ENCODE measurements at regions not wholly inside any gene's neighbourhood (a gene's known extent, or its start where the extent isn't known, plus 50 kb on each side); places are given as distances from the start of the nearest gene placed in this dataset.

DNA sequence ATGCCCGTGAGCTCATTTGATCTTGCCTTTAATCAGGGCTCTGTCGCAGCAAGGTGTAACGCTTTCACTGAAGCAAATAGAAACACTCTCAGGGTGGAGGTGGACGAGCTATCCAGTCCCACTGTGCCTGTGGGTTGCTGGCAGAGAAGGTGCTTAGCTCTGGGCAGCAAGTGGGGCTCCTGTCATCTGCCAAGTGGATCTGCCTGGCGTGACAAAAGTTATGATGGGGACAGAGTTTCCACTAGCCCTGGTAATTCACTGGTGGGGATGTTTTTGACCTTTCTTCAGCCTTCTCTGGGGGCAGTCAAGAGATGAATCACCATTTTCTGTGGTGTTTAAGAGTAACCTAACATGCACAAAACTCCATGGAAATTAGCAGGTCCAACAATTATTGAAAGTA is 71.3 kb upstream of the EDEM3 start:
- Histone ChIP-seq H3K4me3 (ENCODE audit: low read depth, low read length, poor library complexity, severe bottlenecking) (no peak overlapping the region), H3K27ac (ENCODE audit: low read depth, low read length, poor library complexity, severe bottlenecking) (no peak overlapping the region), H3K36me3 (ENCODE audit: insufficient read depth, low read length, poor library complexity, severe bottlenecking) (peaks cover 18% of the 10 kb centered on the region), H3K27me3 (replicated peaks; ENCODE audit: insufficient read depth, low read depth, low read length, poor library complexity) (no peaks in the 10 kb centered on the region), H3K9me3 (ENCODE audit: low read depth, low read length, poor library complexity, severe bottlenecking) (no peaks in the 10 kb centered on the region), H3K4me1 (ENCODE audit: insufficient read depth, low read length, poor library complexity, severe bottlenecking) (peaks cover 12% of the 10 kb centered on the region)
- intact Hi-C loops (cut with micrococcal nuclease; ENCODE audit: unreplicated experiment) = no loop called here
- ChIA-PET POLR2A (ENCODE audit: low non-redundant PET) (no interaction called here), CTCF (no interaction called here)
- TF ChIP-seq, protein P1, sequence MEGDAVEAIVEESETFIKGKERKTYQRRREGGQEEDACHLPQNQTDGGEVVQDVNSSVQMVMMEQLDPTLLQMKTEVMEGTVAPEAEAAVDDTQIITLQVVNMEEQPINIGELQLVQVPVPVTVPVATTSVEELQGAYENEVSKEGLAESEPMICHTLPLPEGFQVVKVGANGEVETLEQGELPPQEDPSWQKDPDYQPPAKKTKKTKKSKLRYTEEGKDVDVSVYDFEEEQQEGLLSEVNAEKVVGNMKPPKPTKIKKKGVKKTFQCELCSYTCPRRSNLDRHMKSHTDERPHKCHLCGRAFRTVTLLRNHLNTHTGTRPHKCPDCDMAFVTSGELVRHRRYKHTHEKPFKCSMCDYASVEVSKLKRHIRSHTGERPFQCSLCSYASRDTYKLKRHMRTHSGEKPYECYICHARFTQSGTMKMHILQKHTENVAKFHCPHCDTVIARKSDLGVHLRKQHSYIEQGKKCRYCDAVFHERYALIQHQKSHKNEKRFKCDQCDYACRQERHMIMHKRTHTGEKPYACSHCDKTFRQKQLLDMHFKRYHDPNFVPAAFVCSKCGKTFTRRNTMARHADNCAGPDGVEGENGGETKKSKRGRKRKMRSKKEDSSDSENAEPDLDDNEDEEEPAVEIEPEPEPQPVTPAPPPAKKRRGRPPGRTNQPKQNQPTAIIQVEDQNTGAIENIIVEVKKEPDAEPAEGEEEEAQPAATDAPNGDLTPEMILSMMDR (conservative IDR thresholded peaks at IDR 0.05; ENCODE audit: low read depth, low read length) = no peak
- TF ChIP-seq EZH2 (IDR thresholded peaks at IDR 0.05; ENCODE audit: borderline replicate concordance, low read depth, low read length, poor library complexity, severe bottlenecking) = no peak
- no peak for DNase-seq (ENCODE audit: low spot score)
- BruUV-seq (replicated peaks) = no TSS peak

DNA sequence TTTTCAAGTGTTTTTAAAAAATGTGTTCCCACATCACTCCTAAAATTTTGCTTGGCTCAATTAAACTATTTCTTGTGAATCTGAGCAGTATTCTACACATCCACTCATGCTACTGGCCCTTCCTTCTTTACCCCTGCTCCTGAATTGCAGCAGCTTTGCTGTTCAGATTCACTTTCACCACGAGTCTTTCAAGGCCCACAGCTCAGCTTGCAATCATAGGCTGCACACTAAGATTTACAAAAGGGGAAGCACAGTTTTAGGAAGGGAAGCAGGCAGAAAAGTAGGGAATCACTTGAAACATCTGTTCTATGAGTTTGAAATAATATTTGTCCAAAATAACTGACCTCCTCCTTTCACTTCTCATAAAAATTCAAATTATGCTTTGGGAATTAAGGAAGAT is 70.9 kb upstream of the EDEM3 start:
- ChIA-PET CTCF (no interaction called here), POLR2A (ENCODE audit: low non-redundant PET) (no interaction called here)
- BruUV-seq (replicated peaks) = no TSS peak
- H3K4me3 ChIP-seq (ENCODE audit: low read depth, low read length, poor library complexity, severe bottlenecking) = no peak overlapping the region
- intact Hi-C loops (cut with micrococcal nuclease; ENCODE audit: unreplicated experiment) = no loop called here
- DNase-seq (ENCODE audit: low spot score) = no peak
- H3K9me3 ChIP-seq (ENCODE audit: low read depth, low read length, poor library complexity, severe bottlenecking) = no peaks in the 10 kb centered on the region
- peaks cover 12% of the 10 kb centered on the region for H3K4me1 ChIP-seq (ENCODE audit: insufficient read depth, low read length, poor library complexity, severe bottlenecking)
- H3K27ac ChIP-seq (ENCODE audit: low read depth, low read length, poor library complexity, severe bottlenecking) = no peak overlapping the region
- peaks cover 19% of the 10 kb centered on the region for H3K36me3 ChIP-seq (ENCODE audit: insufficient read depth, low read length, poor library complexity, severe bottlenecking)
- TF ChIP-seq, protein P1 (conservative IDR thresholded peaks at IDR 0.05; ENCODE audit: low read depth, low read length) = no peak
- no peak for TF ChIP-seq EZH2 (IDR thresholded peaks at IDR 0.05; ENCODE audit: borderline replicate concordance, low read depth, low read length, poor library complexity, severe bottlenecking)
- no peaks in the 10 kb centered on the region for H3K27me3 ChIP-seq (replicated peaks; ENCODE audit: insufficient read depth, low read depth, low read length, poor library complexity)

DNA sequence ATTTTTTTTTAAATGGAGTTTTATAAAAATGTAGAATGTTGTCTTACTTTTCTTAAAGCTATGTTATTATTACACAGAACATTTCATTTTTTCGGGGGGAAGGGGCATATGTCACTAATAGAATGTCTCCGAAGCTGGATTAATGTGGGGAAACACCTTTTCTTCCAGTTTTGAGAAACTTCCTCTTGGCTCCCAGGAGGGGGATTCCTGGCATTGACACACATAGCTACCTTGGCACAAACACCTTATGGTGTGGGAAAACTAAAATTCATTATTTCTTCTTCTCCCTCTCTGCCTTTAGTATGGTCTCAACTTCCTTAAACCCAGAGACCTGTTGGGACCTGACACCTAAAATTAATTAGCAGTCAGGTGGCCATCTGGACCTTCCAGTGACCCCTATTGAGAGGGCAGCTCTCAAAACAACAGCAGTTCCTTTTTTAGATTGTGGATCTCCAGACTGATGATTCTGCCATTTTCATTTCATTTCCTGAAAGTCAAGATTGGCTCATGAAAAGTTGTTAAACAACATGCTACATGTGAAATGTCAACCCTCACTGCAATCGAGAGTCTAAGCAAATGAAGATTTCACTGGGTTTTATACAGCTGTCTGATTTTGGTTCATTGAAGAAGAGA is 70.1 kb upstream of the EDEM3 start:
- intact Hi-C loops (cut with micrococcal nuclease; ENCODE audit: unreplicated experiment) = no loop called here
- BruUV-seq (replicated peaks) = no TSS peak
- Histone ChIP-seq H3K36me3 (ENCODE audit: insufficient read depth, low read length, poor library complexity, severe bottlenecking) (peaks cover 25% of the 10 kb centered on the region), H3K4me1 (ENCODE audit: insufficient read depth, low read length, poor library complexity, severe bottlenecking) (peaks cover 12% of the 10 kb centered on the region), H3K4me3 (ENCODE audit: low read depth, low read length, poor library complexity, severe bottlenecking) (no peak overlapping the region), H3K27ac (ENCODE audit: low read depth, low read length, poor library complexity, severe bottlenecking) (no peak overlapping the region), H3K9me3 (ENCODE audit: low read depth, low read length, poor library complexity, severe bottlenecking) (no peaks in the 10 kb centered on the region), H3K27me3 (replicated peaks; ENCODE audit: insufficient read depth, low read depth, low read length, poor library complexity) (no peaks in the 10 kb centered on the region)
- TF ChIP-seq EZH2 (IDR thresholded peaks at IDR 0.05; ENCODE audit: borderline replicate concordance, low read depth, low read length, poor library complexity, severe bottlenecking) = no peak
- TF ChIP-seq, protein P1 (conservative IDR thresholded peaks at IDR 0.05; ENCODE audit: low read depth, low read length) = no peak
- ChIA-PET POLR2A (ENCODE audit: low non-redundant PET) (no interaction called here), CTCF (no interaction called here)
- no peak for DNase-seq (ENCODE audit: low spot score)
